Hippocampal formation (tissue), 2 donors: ENCODE measurements at regions not wholly inside any gene's neighbourhood (a gene's known extent, or its start where the extent isn't known, plus 50 kb on each side); places are given as distances from the start of the nearest gene placed in this dataset.
A peak's percentile ranks its signal among the peaks of the same experiment; 100 is the strongest.

Experiments used
- DNase-seq, 2 donors: peaks; one replicate each; lab custom pipeline; 2025; lab: John Stamatoyannopoulos, UW

DNA sequence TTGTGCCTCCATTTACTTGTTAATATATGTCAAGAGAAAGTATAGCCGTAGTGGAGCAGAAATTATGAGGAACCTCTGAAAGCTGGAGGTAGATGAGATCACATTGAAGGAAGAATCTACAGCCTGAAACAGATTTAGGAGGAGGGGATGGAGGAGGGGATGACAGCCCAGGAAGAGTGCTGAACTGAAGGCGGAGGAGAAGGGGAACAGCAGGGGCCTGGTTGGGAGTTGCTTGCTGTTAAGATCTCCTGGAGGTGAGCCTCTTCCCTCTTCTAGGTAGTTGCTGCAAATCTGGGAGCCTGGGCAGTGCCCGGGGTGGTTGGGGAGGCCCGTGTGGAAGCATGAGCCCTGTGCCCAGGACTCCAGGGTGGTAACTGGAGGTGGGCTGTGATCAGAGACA lies 111.8 kb upstream of the SEMA6A start:
- no peak for DNase-seq

GRCh38 chr5:116685931-116686330 lies 111.3 kb upstream of the SEMA6A start:
- DNase-seq: no peak

DNA sequence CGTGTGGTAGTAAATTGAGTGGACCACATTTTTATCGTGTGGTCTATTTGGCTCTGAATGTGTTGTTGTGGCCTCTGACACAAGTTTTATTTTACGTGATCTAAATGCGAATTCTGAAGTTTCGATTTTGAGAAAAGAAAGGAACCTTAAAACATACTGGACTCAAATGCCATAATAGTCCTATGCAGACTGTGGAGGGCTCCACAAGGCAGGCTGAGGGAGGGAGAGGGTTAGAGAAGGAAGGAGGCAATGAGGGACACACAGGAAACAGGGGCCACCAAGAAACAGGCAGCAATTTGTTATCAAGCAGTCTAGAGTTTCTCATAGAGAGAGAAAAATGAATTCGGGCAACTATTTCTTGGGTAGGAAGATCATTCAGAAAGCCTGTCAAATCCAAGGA lies 110.4 kb upstream of the SEMA6A start:
- DNase-seq: no peak

DNA sequence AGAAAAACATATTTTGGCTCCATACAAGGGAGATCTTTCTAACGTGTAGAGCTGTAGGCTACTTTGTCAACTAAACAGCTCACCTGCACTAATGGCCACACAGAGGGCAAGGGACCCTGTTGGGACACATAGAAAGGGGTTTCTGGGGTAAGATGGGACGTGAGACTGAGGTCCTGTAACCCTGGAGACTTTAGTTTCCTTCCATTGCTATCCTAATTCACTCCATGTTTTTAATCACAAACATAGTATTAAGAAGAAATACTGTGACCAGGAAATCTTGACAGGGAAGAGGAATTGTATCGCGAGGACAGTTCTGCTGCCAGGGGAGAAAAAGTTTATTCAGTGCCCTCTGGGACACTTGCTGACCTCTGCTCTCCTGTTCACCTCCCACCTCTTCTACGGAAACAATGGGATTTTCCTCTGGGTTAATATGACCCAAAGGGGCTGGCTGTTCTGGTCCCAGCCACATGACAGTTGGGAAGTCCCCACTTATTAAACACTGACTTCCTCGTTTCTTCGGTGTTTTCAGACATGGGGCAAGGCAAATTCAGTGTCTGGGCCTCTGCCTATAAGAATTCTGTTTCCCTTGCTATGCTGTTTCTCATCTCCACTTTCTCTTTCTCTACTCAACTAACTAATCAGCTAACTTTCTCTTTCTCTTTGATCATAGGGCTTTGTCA lies 106.9 kb upstream of the SEMA6A start:
- no peak for DNase-seq

DNA sequence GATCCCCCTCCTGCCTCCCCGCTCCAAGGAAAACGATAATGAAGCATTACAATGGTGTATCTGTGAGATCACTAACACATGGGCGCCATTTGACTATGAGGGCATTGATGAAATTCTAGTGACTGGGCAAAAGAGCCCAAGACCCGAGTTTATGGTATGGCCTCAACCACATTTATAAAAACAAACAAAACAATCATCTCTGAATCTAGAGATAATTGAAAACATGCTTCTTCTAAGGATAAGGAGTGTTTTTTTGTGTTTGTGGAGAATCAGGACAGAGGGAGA lies 100.9 kb upstream of the SEMA6A start:
- peak in 1 of 2 donors; percentile 30 for DNase-seq

DNA sequence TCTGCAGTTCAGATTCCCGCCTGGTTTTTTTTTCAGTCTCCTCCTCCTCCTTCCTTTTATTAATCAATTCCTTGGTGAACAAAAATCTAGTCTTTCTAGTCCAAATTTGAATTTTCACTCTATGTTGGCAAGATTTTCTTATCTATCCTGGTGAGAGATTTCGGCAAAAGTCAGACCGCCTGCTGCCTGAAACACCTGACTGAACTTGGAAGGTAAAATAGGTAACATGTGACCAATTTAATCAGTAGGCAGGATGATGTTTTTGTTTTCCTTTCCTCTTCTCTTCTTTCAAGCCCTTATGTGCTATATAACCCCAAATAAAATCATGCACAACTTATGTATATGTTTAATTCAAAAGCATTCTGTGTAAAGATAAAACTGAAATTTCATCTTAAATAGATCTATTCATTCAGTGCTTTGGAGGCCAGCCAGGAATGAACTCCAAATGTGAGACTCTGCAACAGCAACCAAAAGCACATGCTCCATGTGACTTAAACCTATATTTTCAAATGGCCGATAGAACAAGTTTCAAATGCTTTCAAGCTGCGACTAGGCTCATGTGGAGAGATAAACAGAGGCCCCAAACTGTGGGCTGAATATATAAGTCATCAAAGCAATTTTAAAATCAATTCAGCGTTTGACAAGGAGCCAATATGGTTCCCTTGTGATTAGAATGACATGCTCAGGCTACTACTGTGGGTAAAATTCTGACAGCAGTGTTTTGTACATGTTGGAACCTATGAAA lies 100.4 kb upstream of the SEMA6A start:
- DNase-seq: no peak

GRCh38 chr5:116673453-116673852 lies 98.8 kb upstream of the SEMA6A start:
- no peak for DNase-seq

- DNase-seq: no peak
These were observed 97.6 kb upstream of the SEMA6A start for GRCh38 chr5:116672203-116672602.

- DNase-seq: no peak
These were observed 96.7 kb upstream of the SEMA6A start for GRCh38 chr5:116671211-116671736.

- DNase-seq: peak; percentile 44 to 75
These were observed 94.8 kb upstream of the SEMA6A start for GRCh38 chr5:116669261-116670031.

DNA sequence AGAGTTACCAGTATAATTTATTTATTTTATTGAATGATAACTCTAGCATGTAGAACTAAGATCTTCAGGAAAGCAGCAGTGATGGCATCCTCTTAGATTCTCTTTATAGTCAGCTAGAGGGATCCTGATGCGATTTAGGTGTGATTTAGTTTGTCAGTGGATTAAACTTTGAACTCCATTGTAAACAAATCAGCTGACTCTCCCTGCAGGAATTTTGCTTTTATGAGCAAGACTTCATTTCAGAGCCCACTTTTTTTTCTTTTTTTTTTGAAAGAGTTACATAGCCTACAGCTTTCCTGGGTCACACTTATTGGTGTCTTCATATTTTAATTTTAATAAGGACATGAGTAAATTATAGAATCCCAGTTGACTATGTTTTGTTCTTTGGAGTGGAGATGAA lies 93.8 kb upstream of the SEMA6A start:
- DNase-seq: no peak

DNA sequence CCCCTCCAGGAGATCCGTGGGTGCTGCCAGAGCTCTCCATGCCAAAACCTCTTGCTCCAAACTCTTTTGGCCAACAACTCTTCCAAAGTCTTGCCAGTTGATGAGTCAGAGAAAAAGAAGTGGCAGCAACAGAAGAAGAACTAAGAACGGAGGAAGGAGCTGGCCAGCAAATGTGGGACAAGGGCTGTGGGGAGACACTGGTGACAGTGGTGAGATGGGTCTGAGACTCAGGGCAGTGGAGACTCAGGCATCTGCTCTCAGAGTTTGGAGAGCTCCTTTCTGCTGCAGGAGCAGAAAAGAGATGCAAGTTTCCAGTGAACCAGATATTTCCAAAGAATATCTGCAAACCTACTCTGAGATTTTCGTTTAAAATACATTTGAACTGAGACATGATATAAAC lies 92.3 kb upstream of the SEMA6A start:
- DNase-seq: no peak

GRCh38 chr5:116664988-116665387 lies 90.4 kb upstream of the SEMA6A start:
- DNase-seq: no peak

GRCh38 chr5:116663081-116663480 lies 88.5 kb upstream of the SEMA6A start:
- no peak for DNase-seq

- DNase-seq: no peak
These were observed 86.8 kb upstream of the SEMA6A start for GRCh38 chr5:116661419-116661818.

DNA sequence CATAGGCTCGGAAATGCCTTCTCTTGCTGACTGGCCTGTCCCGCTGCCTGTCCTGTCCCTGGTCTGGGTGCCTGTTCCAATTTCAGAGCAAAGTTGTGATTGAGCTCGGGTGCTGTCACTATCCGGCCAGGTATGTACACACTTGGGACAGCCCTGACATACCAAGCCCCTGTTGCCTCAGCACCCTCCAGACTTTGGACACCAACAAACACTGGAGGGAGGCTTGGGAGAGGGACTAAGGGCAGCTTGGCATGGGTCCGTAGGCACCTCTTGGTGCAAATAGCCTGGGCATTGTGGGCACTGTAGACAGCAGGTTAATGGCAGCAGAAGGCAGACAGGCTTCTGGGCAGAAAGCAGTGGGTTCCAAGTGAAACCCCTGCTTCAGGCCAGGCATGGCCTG lies 86.3 kb upstream of the SEMA6A start:
- no peak for DNase-seq

DNA sequence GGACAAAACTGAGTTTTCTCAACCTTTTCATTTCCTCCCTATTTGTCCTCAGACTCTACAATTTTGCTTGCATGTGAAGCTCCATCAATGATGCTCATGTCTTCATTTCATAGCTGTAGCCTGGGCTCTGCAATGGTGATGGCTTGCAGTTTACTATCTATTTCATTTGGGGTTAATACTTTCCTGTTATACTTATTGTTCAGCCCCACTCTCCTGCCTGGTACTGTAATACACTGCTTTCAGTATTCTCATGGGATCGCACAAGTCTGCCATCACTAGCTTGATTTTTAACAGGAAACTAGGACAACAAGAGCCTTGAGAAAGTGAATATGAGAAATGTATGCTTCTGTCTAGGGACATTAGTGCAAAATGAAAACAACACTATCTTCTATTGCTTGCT lies 84.2 kb upstream of the SEMA6A start:
- DNase-seq: no peak

- DNase-seq: no peak
These were observed 83.5 kb upstream of the SEMA6A start for GRCh38 chr5:116658141-116658540.

GRCh38 chr5:116655431-116655830 lies 80.8 kb upstream of the SEMA6A start:
- DNase-seq: no peak

DNA sequence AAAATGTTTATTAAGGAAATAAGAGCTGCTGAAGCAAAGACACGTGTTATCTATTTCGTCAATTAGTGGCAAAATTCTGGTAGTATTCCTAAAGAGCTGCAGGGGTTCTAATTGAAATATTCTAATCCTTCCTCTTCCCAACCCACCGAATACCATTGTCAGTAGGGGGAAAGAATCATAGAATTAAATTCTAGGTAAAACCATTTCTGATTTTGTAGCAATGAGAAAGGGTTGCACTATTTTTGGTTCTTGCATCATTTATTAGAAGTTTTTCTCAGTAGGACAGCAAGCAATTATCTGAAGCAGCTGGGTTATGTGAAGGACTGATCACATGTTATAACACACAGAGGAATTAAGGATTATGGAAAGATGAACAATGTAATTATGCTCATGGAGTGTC lies 80.3 kb upstream of the SEMA6A start:
- DNase-seq: no peak

DNA sequence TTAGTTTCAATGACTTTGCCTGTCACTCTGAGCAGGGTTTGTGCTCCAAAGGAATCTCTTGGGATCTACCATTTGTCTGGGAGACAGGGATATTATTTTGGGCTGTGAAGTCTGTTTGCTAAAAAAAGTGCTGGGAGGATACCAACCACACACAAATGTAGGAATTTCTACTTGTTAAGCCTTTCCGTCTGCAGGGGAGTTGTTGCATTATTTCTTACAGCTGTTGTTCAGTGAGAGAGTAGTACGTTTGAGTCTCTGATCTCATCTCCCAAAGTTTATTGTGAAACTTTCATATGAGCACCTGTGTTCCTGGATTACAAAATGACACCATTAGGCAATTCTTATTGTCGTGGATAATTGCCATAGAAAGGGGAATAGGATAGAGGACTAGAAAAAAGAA lies 78.3 kb upstream of the SEMA6A start:
- peak in 1 of 2 donors; percentile 55 for DNase-seq

DNA sequence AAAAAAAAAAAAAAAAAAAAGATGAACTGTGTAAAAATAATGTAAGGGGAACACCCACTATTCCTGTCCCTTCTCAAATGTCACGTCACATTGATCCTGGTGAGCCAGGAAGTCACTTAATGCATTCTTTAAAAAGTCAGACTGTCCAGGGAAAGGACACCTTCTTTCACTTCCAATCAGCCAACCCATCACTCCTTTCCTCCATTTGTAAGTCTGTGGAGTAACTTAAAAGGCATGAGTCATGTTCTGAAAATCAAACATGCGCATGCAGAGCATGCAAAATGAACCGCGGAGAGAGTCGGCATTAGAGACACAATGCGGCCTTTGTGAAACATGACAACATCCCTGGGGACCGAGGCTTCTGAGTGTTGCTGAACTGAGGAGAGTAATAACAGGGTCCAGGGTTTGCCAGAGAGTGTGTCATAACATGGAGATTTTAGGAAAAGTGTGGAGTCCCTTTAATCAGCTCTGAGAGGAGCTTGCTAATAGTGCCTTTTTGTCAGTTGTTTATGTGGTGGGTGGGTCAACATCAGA lies 77.6 kb upstream of the SEMA6A start:
- peak; percentile 83 to 93 for DNase-seq

- no peak for DNase-seq
These were observed 77.0 kb upstream of the SEMA6A start for GRCh38 chr5:116651653-116652052.
